HG03558 (cell line): ENCODE measurements at regions not wholly inside any gene's neighbourhood (a gene's known extent, or its start where the extent isn't known, plus 50 kb on each side); places are given as distances from the start of the nearest gene placed in this dataset.
"Not testable (repeated sequence)": the region's sequence is repeated elsewhere in the genome, so short reads cannot be mapped to it uniquely, and the experiment has no call there.

Source experiments
- ATAC-seq: cut with Tn5 transposase; IDR thresholded peaks from one replicate; pipeline ENCODE4 v1.9.1; 2021; ENCODE audit warnings: moderate number of reproducible peaks; ENCODE audit not compliant: unreplicated experiment; ENCODE audit errors: extremely low read depth

GRCh38 chr14:58751788-58752187 lies 114.0 kb downstream of the DACT1 start:
- ATAC-seq: no peak

- no peak for ATAC-seq
Observed at GRCh38 chr14:58752289-58752688, 114.5 kb downstream of the DACT1 start.

- ATAC-seq: no peak
Observed at GRCh38 chr14:58752771-58753201, 115.0 kb downstream of the DACT1 start.

GRCh38 chr14:58755031-58755925 lies 117.5 kb downstream of the DACT1 start:
- ATAC-seq: no peak

GRCh38 chr14:58760121-58760520 lies 122.4 kb downstream of the DACT1 start:
- no peak for ATAC-seq

- ATAC-seq: no peak
Observed at GRCh38 chr14:58762629-58763028, 124.9 kb downstream of the DACT1 start.

- no peak for ATAC-seq
Observed at GRCh38 chr14:58763210-58763609, 125.4 kb downstream of the DACT1 start.

GRCh38 chr14:58765418-58765831 lies 127.7 kb downstream of the DACT1 start:
- ATAC-seq: no peak

- ATAC-seq: no peak
Observed at GRCh38 chr14:58765843-58766242, 128.1 kb downstream of the DACT1 start.

- ATAC-seq: no peak
Observed at GRCh38 chr14:58769011-58769643, 131.4 kb downstream of the DACT1 start.

GRCh38 chr14:58769771-58770170 lies 132.0 kb downstream of the DACT1 start:
- ATAC-seq: no peak

GRCh38 chr14:58770491-58770982 lies 132.8 kb downstream of the DACT1 start:
- no peak for ATAC-seq

GRCh38 chr14:58771016-58771415 lies 133.3 kb downstream of the DACT1 start:
- ATAC-seq: no peak

- no peak for ATAC-seq
Observed at GRCh38 chr14:58772116-58772515, 134.4 kb downstream of the DACT1 start.

- no peak for ATAC-seq
Observed at GRCh38 chr14:58772794-58773620, 135.2 kb downstream of the DACT1 start.

GRCh38 chr14:58774531-58774930 lies 136.8 kb downstream of the DACT1 start:
- no peak for ATAC-seq

- not testable (repeated sequence) for ATAC-seq
Observed at GRCh38 chr14:58775130-58775529, 137.4 kb downstream of the DACT1 start.

GRCh38 chr14:58776516-58776915 lies 138.8 kb downstream of the DACT1 start:
- ATAC-seq: no peak

- ATAC-seq: no peak
Observed at GRCh38 chr14:58777541-58777979, 139.8 kb downstream of the DACT1 start.

- no peak for ATAC-seq
Observed at GRCh38 chr14:58778202-58778601, 140.4 kb downstream of the DACT1 start.
